Fibroblast of mammary gland (primary cell): ENCODE measurements at regions not wholly inside any gene's neighbourhood (a gene's known extent, or its start where the extent isn't known, plus 50 kb on each side); places are given as distances from the start of the nearest gene placed in this dataset.

Experiments used
- DNase-seq: peaks from one replicate; pipeline ENCODE4 v3.0.0-alpha.2; 2010; ENCODE audit warnings: low read depth
- H3K4me3 ChIP-seq: 2 replicates; pipeline ENCODE4 v1.5.1; 2011; ENCODE audit warnings: low read depth, mild to moderate bottlenecking, low read length, moderate library complexity; ENCODE audit not compliant: control insufficient read depth
- CTCF ChIP-seq: conservative IDR thresholded peaks from 2 replicates; pipeline ENCODE4 v1.5.1; 2011; ENCODE audit warnings: low read depth, low read length, inconsistent platforms; ENCODE audit not compliant: control insufficient read depth, insufficient read depth

- no peak for TF ChIP-seq CTCF
- DNase-seq, result no peak
- no peak overlapping the region for H3K4me3 ChIP-seq
Observed at GRCh38 chr3:132784502-132785025, 62.4 kb upstream of the NPHP3 start.

- H3K4me3 ChIP-seq, result no peak overlapping the region
- DNase-seq, result no peak
- no peak for TF ChIP-seq CTCF
Observed at GRCh38 chr3:132783152-132783551, 60.9 kb upstream of the NPHP3 start.

GRCh38 chr3:132781922-132782321 is 59.7 kb upstream of the NPHP3 start:
- DNase-seq, result no peak
- no peak overlapping the region for H3K4me3 ChIP-seq
- TF ChIP-seq CTCF, result no peak

DNA sequence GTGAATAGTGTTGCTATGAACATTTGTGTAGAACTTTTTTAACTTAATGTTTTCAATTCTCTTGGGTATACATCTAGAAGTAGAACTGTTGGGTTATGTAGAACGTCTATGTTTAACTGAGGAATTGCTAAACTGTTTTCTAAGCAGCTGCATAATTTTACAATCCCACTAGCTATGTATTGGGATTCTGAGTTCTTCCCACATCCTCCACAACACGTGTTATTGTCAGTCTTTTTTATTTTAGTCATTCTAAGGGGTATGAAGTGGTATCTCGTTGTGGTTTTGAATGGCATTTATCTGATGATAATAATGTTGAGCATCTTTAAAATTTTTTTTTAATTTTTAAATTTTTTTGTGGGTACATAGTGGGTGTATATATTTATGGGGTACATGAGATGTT is 55.0 kb upstream of the NPHP3 start:
- no peak overlapping the region for H3K4me3 ChIP-seq
- DNase-seq, result no peak
- TF ChIP-seq CTCF, result no peak

DNA sequence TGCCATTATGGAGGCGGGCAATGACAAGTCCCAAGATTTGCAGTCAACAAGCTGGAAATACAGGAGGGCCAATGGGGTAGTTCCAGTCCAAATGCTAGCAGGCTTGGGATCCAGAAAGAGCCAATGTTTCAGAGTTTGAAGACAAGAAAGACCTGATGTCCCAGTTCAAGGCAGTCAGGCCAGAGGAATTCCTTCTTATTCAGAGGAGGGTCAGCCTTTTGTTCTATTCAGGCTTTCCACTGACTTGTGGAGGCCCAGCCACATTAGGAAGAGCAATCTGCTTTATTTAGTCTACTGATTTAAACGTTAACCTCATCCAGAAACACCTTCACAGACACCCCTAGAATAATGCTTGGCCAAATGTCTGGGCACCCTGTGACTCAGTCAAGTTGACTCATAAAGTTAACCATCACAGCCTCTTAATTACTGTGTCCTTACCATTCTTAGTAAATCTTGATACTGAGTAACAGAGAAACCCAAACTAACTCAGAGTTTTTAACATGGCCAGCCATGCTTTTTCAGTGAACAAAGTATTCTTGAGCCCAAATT is 50.9 kb upstream of the NPHP3 start:
- no peak for TF ChIP-seq CTCF
- peak; percentile 4 for DNase-seq

DNA sequence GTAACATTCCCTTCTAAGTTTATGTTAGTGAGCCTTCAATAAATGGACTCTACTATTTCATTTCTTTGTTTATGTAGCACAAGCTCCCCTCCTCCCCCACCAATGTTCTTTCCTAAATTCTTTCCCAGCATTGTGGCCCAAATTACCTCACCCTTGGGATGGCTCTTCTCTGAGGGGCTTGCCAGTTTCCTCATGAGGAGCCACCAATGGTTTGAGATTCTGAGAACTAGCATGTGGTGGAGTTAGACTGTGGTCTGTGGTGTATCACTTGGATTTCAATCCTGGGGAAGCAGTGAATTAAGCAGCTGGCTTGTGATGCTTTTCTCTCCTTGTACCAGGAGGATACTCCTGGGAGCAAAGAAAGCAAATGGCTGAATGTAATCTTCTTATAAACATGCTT is 50.0 kb upstream of the NPHP3 start:
- TF ChIP-seq CTCF, result no peak
- DNase-seq, result no peak
- no peak overlapping the region for H3K4me3 ChIP-seq

More for the DNA sequence above, 50.9 kb upstream of the NPHP3 start:
- H3K4me3 ChIP-seq, result no peak overlapping the region
